GM18520 (cell line): ENCODE measurements at regions not wholly inside any gene's neighbourhood (a gene's known extent, or its start where the extent isn't known, plus 50 kb on each side); places are given as distances from the start of the nearest gene placed in this dataset.
"Not testable (repeated sequence)": the region's sequence is repeated elsewhere in the genome, so short reads cannot be mapped to it uniquely, and the experiment has no call there.

Experiments used
- ATAC-seq: cut with Tn5 transposase; IDR thresholded peaks from one replicate; pipeline ENCODE4 v1.9.1; 2021; ENCODE audit not compliant: unreplicated experiment

GRCh38 chr14:55845963-55846825 lies 266.2 kb downstream of the KTN1 start:
- ATAC-seq: no peak

- ATAC-seq: no peak
Observed at GRCh38 chr14:55846826-55847446, 266.9 kb downstream of the KTN1 start.

GRCh38 chr14:55847766-55848165 lies 267.8 kb downstream of the KTN1 start:
- ATAC-seq: no peak

- no peak for ATAC-seq
Observed at GRCh38 chr14:55848964-55849363, 269.0 kb downstream of the KTN1 start.

- ATAC-seq: no peak
Observed at GRCh38 chr14:55849833-55850232, 268.4 kb upstream of the PELI2 start.

- ATAC-seq: no peak
Observed at GRCh38 chr14:55850825-55851241, 267.4 kb upstream of the PELI2 start.

GRCh38 chr14:55851301-55851700 lies 266.9 kb upstream of the PELI2 start:
- ATAC-seq: no peak

GRCh38 chr14:55851961-55852360 lies 266.2 kb upstream of the PELI2 start:
- no peak for ATAC-seq

- no peak for ATAC-seq
Observed at GRCh38 chr14:55855751-55856150, 262.5 kb upstream of the PELI2 start.

GRCh38 chr14:55858604-55859003 lies 259.6 kb upstream of the PELI2 start:
- ATAC-seq: no peak

GRCh38 chr14:55861561-55861960 lies 256.6 kb upstream of the PELI2 start:
- not testable (repeated sequence) for ATAC-seq

- no peak for ATAC-seq
Observed at GRCh38 chr14:55864890-55865655, 253.1 kb upstream of the PELI2 start.

GRCh38 chr14:55867311-55867710 lies 250.9 kb upstream of the PELI2 start:
- no peak for ATAC-seq

- no peak for ATAC-seq
Observed at GRCh38 chr14:55867719-55868118, 250.5 kb upstream of the PELI2 start.

- no peak for ATAC-seq
Observed at GRCh38 chr14:55869397-55870049, 248.7 kb upstream of the PELI2 start.

- ATAC-seq: no peak
Observed at GRCh38 chr14:55873169-55873568, 245.0 kb upstream of the PELI2 start.

- ATAC-seq: no peak
Observed at GRCh38 chr14:55874785-55875184, 243.4 kb upstream of the PELI2 start.

- no peak for ATAC-seq
Observed at GRCh38 chr14:55877942-55878341, 240.3 kb upstream of the PELI2 start.

- ATAC-seq: no peak
Observed at GRCh38 chr14:55881577-55882241, 236.5 kb upstream of the PELI2 start.

GRCh38 chr14:55884819-55885218 lies 233.4 kb upstream of the PELI2 start:
- no peak for ATAC-seq

GRCh38 chr14:55889124-55889523 lies 229.1 kb upstream of the PELI2 start:
- ATAC-seq: no peak
